Stimulated activated naive CD4-positive, alpha-beta T cell treated with Interleukin-2 at 50 U/mL for 16 hours (primary cell): ENCODE measurements at regions not wholly inside any gene's neighbourhood (a gene's known extent, or its start where the extent isn't known, plus 50 kb on each side); places are given as distances from the start of the nearest gene placed in this dataset.
A peak's percentile ranks its signal among the peaks of the same experiment; 100 is the strongest.
"Not testable (repeated sequence)": the region's sequence is repeated elsewhere in the genome, so short reads cannot be mapped to it uniquely, and the experiment has no call there.

ENCODE experiments used
- DNase-seq: peaks from one replicate; lab custom pipeline; 2025; lab: John Stamatoyannopoulos, UW

GRCh38 chr15:59830873-59831272 is 141.8 kb upstream of the BNIP2 start:
- DNase-seq, result no peak

GRCh38 chr15:59830098-59830497 is 141.0 kb upstream of the BNIP2 start:
- DNase-seq, result no peak

- no peak for DNase-seq
These were observed 139.7 kb upstream of the BNIP2 start for GRCh38 chr15:59828861-59829260.

- DNase-seq, result no peak
These were observed 139.1 kb upstream of the BNIP2 start for GRCh38 chr15:59828263-59828662.

- no peak for DNase-seq
These were observed 136.8 kb upstream of the BNIP2 start for GRCh38 chr15:59825901-59826300.

- no peak for DNase-seq
These were observed 132.2 kb upstream of the BNIP2 start for GRCh38 chr15:59821286-59821685.

GRCh38 chr15:59819092-59819491 is 130.0 kb upstream of the BNIP2 start:
- no peak for DNase-seq

GRCh38 chr15:59818336-59818735 is 129.2 kb upstream of the BNIP2 start:
- no peak for DNase-seq

GRCh38 chr15:59817834-59818233 is 128.7 kb upstream of the BNIP2 start:
- no peak for DNase-seq

- DNase-seq, result no peak
These were observed 127.9 kb upstream of the BNIP2 start for GRCh38 chr15:59817053-59817452.

- DNase-seq, result no peak
These were observed 125.3 kb upstream of the BNIP2 start for GRCh38 chr15:59814409-59814808.

- no peak for DNase-seq
These were observed 123.8 kb upstream of the BNIP2 start for GRCh38 chr15:59812889-59813288.

- no peak for DNase-seq
These were observed 123.2 kb upstream of the BNIP2 start for GRCh38 chr15:59812250-59812870.

- peak; percentile 54 for DNase-seq
These were observed 114.3 kb upstream of the BNIP2 start for GRCh38 chr15:59803293-59803966.

- DNase-seq, result no peak
These were observed 112.5 kb upstream of the BNIP2 start for GRCh38 chr15:59801649-59802048.

- no peak for DNase-seq
These were observed 109.4 kb upstream of the BNIP2 start for GRCh38 chr15:59798605-59798917.

GRCh38 chr15:59797756-59798604 is 108.9 kb upstream of the BNIP2 start:
- no peak for DNase-seq

- DNase-seq, result no peak
These were observed 105.2 kb upstream of the BNIP2 start for GRCh38 chr15:59794229-59794886.

- no peak for DNase-seq
These were observed 103.2 kb upstream of the BNIP2 start for GRCh38 chr15:59792359-59792758.

GRCh38 chr15:59791755-59792154 is 102.6 kb upstream of the BNIP2 start:
- DNase-seq, result no peak

GRCh38 chr15:59791079-59791478 is 102.0 kb upstream of the BNIP2 start:
- DNase-seq, result no peak

- DNase-seq, result not testable (repeated sequence)
These were observed 97.3 kb upstream of the BNIP2 start for GRCh38 chr15:59786466-59786865.

- DNase-seq, result not testable (repeated sequence)
These were observed 96.9 kb upstream of the BNIP2 start for GRCh38 chr15:59785981-59786380.
